ENCODE measurements at regions not wholly inside any gene's neighbourhood (a gene's known extent, or its start where the extent isn't known, plus 50 kb on each side); places are given as distances from the start of the nearest gene placed in this dataset.

DNA sequence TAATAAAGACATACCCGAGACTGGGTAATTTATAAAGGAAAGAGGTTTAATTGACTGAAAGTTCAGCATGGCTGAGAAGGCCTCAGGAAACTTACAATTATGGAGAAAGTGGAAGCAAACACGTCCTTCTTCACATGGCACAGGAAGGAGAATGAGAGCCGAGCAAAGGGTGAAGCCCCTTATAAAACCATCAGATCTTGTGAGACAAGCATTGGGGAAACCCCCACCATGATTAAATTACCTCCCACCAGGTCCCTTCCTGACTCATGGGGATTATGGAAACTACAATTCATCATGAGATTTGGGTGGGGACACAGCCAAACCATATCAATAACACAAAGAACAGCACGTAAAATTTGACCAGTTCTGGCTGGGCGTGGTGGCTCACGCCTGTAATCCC is 85.6 kb upstream of the ATF7IP start:
- H3K4me3 ChIP-seq (replicated peaks; ENCODE audit: insufficient read depth, low read length) = no peak overlapping the region
- H3K27ac ChIP-seq (replicated peaks) = no peak overlapping the region
- TF ChIP-seq GABPA (IDR thresholded peaks at IDR 0.05; ENCODE audit: low read depth) (no peak), SPI1 (IDR thresholded peaks at IDR 0.05; ENCODE audit: borderline replicate concordance, low read depth) (no peak), POLR2AphosphoS5 (IDR thresholded peaks at IDR 0.05; ENCODE audit: low read depth) (no peak)
- TF ChIP-seq, protein P1, sequence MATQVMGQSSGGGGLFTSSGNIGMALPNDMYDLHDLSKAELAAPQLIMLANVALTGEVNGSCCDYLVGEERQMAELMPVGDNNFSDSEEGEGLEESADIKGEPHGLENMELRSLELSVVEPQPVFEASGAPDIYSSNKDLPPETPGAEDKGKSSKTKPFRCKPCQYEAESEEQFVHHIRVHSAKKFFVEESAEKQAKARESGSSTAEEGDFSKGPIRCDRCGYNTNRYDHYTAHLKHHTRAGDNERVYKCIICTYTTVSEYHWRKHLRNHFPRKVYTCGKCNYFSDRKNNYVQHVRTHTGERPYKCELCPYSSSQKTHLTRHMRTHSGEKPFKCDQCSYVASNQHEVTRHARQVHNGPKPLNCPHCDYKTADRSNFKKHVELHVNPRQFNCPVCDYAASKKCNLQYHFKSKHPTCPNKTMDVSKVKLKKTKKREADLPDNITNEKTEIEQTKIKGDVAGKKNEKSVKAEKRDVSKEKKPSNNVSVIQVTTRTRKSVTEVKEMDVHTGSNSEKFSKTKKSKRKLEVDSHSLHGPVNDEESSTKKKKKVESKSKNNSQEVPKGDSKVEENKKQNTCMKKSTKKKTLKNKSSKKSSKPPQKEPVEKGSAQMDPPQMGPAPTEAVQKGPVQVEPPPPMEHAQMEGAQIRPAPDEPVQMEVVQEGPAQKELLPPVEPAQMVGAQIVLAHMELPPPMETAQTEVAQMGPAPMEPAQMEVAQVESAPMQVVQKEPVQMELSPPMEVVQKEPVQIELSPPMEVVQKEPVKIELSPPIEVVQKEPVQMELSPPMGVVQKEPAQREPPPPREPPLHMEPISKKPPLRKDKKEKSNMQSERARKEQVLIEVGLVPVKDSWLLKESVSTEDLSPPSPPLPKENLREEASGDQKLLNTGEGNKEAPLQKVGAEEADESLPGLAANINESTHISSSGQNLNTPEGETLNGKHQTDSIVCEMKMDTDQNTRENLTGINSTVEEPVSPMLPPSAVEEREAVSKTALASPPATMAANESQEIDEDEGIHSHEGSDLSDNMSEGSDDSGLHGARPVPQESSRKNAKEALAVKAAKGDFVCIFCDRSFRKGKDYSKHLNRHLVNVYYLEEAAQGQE (IDR thresholded peaks at IDR 0.05; ENCODE audit: insufficient replicate concordance, low read depth) = no peak
- TF ChIP-seq, protein P2, sequence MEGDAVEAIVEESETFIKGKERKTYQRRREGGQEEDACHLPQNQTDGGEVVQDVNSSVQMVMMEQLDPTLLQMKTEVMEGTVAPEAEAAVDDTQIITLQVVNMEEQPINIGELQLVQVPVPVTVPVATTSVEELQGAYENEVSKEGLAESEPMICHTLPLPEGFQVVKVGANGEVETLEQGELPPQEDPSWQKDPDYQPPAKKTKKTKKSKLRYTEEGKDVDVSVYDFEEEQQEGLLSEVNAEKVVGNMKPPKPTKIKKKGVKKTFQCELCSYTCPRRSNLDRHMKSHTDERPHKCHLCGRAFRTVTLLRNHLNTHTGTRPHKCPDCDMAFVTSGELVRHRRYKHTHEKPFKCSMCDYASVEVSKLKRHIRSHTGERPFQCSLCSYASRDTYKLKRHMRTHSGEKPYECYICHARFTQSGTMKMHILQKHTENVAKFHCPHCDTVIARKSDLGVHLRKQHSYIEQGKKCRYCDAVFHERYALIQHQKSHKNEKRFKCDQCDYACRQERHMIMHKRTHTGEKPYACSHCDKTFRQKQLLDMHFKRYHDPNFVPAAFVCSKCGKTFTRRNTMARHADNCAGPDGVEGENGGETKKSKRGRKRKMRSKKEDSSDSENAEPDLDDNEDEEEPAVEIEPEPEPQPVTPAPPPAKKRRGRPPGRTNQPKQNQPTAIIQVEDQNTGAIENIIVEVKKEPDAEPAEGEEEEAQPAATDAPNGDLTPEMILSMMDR (IDR thresholded peaks at IDR 0.05; ENCODE audit: insufficient read depth, low read length) = no peak
- DNase-seq (ENCODE audit: low read depth in 1 of 2, low spot score in 1 of 2) = no peak
- H3K27me3 ChIP-seq (ENCODE audit: insufficient read depth, poor library complexity, severe bottlenecking) = no peaks in the 10 kb centered on the region

DNA sequence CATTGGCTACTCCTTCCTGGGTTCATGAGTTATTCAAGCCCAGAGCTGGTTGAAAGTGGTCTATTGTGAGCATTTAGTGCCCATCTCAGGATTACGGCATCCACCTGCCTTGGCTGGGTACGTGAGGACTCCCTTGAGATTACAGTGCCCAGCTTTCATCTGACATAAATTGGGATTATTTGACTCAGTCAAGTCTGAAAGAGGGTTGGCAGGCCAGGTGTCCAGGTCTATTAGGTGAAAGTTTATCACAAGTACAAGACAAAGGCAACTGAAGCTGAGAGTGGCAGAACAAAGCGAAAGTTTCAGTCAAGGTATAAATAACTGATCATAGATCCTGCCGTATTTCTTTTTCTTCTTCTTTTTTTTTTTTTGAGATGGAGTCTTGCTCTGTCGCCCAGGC is 84.6 kb upstream of the ATF7IP start:
- no peak for DNase-seq (ENCODE audit: low read depth in 1 of 2, low spot score in 1 of 2)
- Histone ChIP-seq H3K27me3 (ENCODE audit: insufficient read depth, poor library complexity, severe bottlenecking) (no peaks in the 10 kb centered on the region), H3K4me3 (replicated peaks; ENCODE audit: insufficient read depth, low read length) (no peak overlapping the region), H3K27ac (replicated peaks) (no peak overlapping the region)
- TF ChIP-seq, protein P2 (IDR thresholded peaks at IDR 0.05; ENCODE audit: insufficient read depth, low read length) = no peak
- no peak for TF ChIP-seq SPI1 (IDR thresholded peaks at IDR 0.05; ENCODE audit: borderline replicate concordance, low read depth)
- TF ChIP-seq POLR2AphosphoS5 (IDR thresholded peaks at IDR 0.05; ENCODE audit: low read depth) = no peak
- TF ChIP-seq, protein P1 (IDR thresholded peaks at IDR 0.05; ENCODE audit: insufficient replicate concordance, low read depth) = no peak
- no peak for TF ChIP-seq GABPA (IDR thresholded peaks at IDR 0.05; ENCODE audit: low read depth)

DNA sequence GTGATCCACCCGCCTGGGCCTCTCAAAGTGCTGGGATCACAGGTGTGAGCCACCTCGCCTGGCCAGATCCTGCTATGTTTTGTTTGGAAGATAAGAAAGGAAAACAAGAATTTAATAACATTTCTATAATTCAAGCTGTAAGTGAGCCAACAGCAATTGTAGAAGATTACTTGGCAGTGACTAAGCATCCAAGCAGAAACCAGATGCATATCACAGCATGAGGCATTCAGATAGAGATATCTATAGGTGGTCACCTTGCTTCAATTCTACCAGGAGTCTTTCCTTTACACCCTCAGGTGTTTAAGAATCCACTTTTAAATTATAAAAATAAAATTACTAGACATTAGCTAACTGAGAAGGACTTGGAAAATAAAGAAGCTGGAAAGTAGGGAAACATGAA is 83.9 kb upstream of the ATF7IP start:
- H3K27me3 ChIP-seq (ENCODE audit: insufficient read depth, poor library complexity, severe bottlenecking) = no peaks in the 10 kb centered on the region
- TF ChIP-seq, protein P2 (IDR thresholded peaks at IDR 0.05; ENCODE audit: insufficient read depth, low read length) = no peak
- TF ChIP-seq GABPA (IDR thresholded peaks at IDR 0.05; ENCODE audit: low read depth) (no peak), SPI1 (IDR thresholded peaks at IDR 0.05; ENCODE audit: borderline replicate concordance, low read depth) (no peak), POLR2AphosphoS5 (IDR thresholded peaks at IDR 0.05; ENCODE audit: low read depth) (no peak)
- TF ChIP-seq, protein P1 (IDR thresholded peaks at IDR 0.05; ENCODE audit: insufficient replicate concordance, low read depth) = no peak
- DNase-seq (ENCODE audit: low read depth in 1 of 2, low spot score in 1 of 2) = no peak
- H3K27ac ChIP-seq (replicated peaks) = no peak overlapping the region
- no peak overlapping the region for H3K4me3 ChIP-seq (replicated peaks; ENCODE audit: insufficient read depth, low read length)
